ENCODE measurements at regions not wholly inside any gene's neighbourhood (a gene's known extent, or its start where the extent isn't known, plus 50 kb on each side); places are given as distances from the start of the nearest gene placed in this dataset.

GRCh38 chr4:11151500-11151899 lies 277.2 kb downstream of the HS3ST1 start:
- Histone ChIP-seq H4K91ac (ENCODE audit: low read depth, low read length) (no peak overlapping the region), H3K27me3 (ENCODE audit: insufficient read depth, low read length) (no peaks in the 10 kb centered on the region), H2AK5ac (ENCODE audit: low read length) (no peak overlapping the region), H2BK12ac (ENCODE audit: low read length) (no peak overlapping the region), H3K9ac (ENCODE audit: low read length) (no peak overlapping the region), H2BK120ac (ENCODE audit: insufficient read depth, low read length, poor library complexity) (no peak overlapping the region), H3K4me2 (ENCODE audit: low read length) (no peak overlapping the region), H3K36me3 (ENCODE audit: control insufficient read depth in 1 of 2, insufficient read depth in 2 of 2, low read length in 2 of 2) (no peaks in the 10 kb centered on the region), H3K9me3 (ENCODE audit: insufficient read depth, low read depth, low read length) (no peaks in the 10 kb centered on the region), H3K4me3 (ENCODE audit: low read depth, low read length) (no peak overlapping the region), H3K18ac (ENCODE audit: low read length) (no peak overlapping the region), H3K79me1 (ENCODE audit: low read length) (no peaks in the 10 kb centered on the region), H4K12ac (ENCODE audit: low read depth, low read length) (no peak overlapping the region), H3K14ac (ENCODE audit: low read length) (no peak overlapping the region), H3K23ac (ENCODE audit: low read length) (no peak overlapping the region), H2BK5ac (ENCODE audit: low read depth, low read length, poor library complexity) (no peak overlapping the region), H3K4ac (ENCODE audit: low read depth, low read length) (no peak overlapping the region), H4K8ac (ENCODE audit: low read depth, low read length) (no peak overlapping the region), H2AFZ (ENCODE audit: insufficient read depth, low read length, poor library complexity) (no peak overlapping the region), H3K79me2 (ENCODE audit: control insufficient read depth, insufficient read depth, low read length, poor library complexity) (no peaks in the 10 kb centered on the region), H3K27ac (ENCODE audit: low read depth, low read length) (no peak overlapping the region), H3K4me1 (ENCODE audit: control insufficient read depth in 1 of 2, insufficient read depth in 2 of 2, low read length in 2 of 2) (peaks cover 0 to 2% of the 10 kb centered on the region in 2 experiments)
- WGBS (ENCODE audit: extremely low coverage, insufficient coverage, insufficient read length), result no CpG with 5 or more reads among the region's 5 CpGs
- no peak for DNase-seq

- no peaks in the 10 kb centered on the region for H3K79me2 ChIP-seq (ENCODE audit: control insufficient read depth, insufficient read depth, low read length, poor library complexity)
- no peak overlapping the region for H2AK5ac ChIP-seq (ENCODE audit: low read length)
- no peak overlapping the region for H2AFZ ChIP-seq (ENCODE audit: insufficient read depth, low read length, poor library complexity)
- no peak overlapping the region for H4K91ac ChIP-seq (ENCODE audit: low read depth, low read length)
- H3K79me1 ChIP-seq (ENCODE audit: low read length), result no peaks in the 10 kb centered on the region
- no peak overlapping the region for H3K23ac ChIP-seq (ENCODE audit: low read length)
- no peaks in the 10 kb centered on the region for H3K36me3 ChIP-seq (ENCODE audit: control insufficient read depth in 1 of 2, insufficient read depth in 2 of 2, low read length in 2 of 2)
- WGBS (ENCODE audit: extremely low coverage, insufficient coverage, insufficient read length), result no CpG with 5 or more reads among the region's 4 CpGs
- no peak overlapping the region for H2BK5ac ChIP-seq (ENCODE audit: low read depth, low read length, poor library complexity)
- H3K27ac ChIP-seq (ENCODE audit: low read depth, low read length), result no peak overlapping the region
- H3K4me2 ChIP-seq (ENCODE audit: low read length), result no peak overlapping the region
- H3K4me1 ChIP-seq (ENCODE audit: control insufficient read depth in 1 of 2, insufficient read depth in 2 of 2, low read length in 2 of 2), result peaks cover 0 to 2% of the 10 kb centered on the region in 2 experiments
- no peak overlapping the region for H3K4ac ChIP-seq (ENCODE audit: low read depth, low read length)
- H4K12ac ChIP-seq (ENCODE audit: low read depth, low read length), result no peak overlapping the region
- H4K8ac ChIP-seq (ENCODE audit: low read depth, low read length), result no peak overlapping the region
- H2BK120ac ChIP-seq (ENCODE audit: insufficient read depth, low read length, poor library complexity), result no peak overlapping the region
- no peak overlapping the region for H3K4me3 ChIP-seq (ENCODE audit: low read depth, low read length)
- no peak for DNase-seq
- no peak overlapping the region for H3K14ac ChIP-seq (ENCODE audit: low read length)
- H3K9me3 ChIP-seq (ENCODE audit: insufficient read depth, low read depth, low read length), result no peaks in the 10 kb centered on the region
- no peak overlapping the region for H2BK12ac ChIP-seq (ENCODE audit: low read length)
- H3K18ac ChIP-seq (ENCODE audit: low read length), result no peak overlapping the region
- H3K9ac ChIP-seq (ENCODE audit: low read length), result no peak overlapping the region
- no peaks in the 10 kb centered on the region for H3K27me3 ChIP-seq (ENCODE audit: insufficient read depth, low read length)
Observed at GRCh38 chr4:11149612-11150259, 279.0 kb downstream of the HS3ST1 start.

GRCh38 chr4:11139871-11140270 lies 288.8 kb downstream of the HS3ST1 start:
- Histone ChIP-seq H2BK120ac (ENCODE audit: insufficient read depth, low read length, poor library complexity) (no peak overlapping the region), H3K9ac (ENCODE audit: low read length) (no peak overlapping the region), H3K4me2 (ENCODE audit: low read length) (no peak overlapping the region), H3K79me1 (ENCODE audit: low read length) (no peaks in the 10 kb centered on the region), H3K4ac (ENCODE audit: low read depth, low read length) (no peak overlapping the region), H3K18ac (ENCODE audit: low read length) (no peak overlapping the region), H3K36me3 (ENCODE audit: control insufficient read depth in 1 of 2, insufficient read depth in 2 of 2, low read length in 2 of 2) (no peaks in the 10 kb centered on the region), H3K4me3 (ENCODE audit: low read depth, low read length) (no peak overlapping the region), H2BK12ac (ENCODE audit: low read length) (no peak overlapping the region), H2AK5ac (ENCODE audit: low read length) (no peak overlapping the region), H3K14ac (ENCODE audit: low read length) (no peak overlapping the region), H3K9me3 (ENCODE audit: insufficient read depth, low read depth, low read length) (no peaks in the 10 kb centered on the region), H3K27me3 (ENCODE audit: insufficient read depth, low read length) (no peaks in the 10 kb centered on the region), H3K23ac (ENCODE audit: low read length) (no peak overlapping the region), H3K79me2 (ENCODE audit: control insufficient read depth, insufficient read depth, low read length, poor library complexity) (no peaks in the 10 kb centered on the region), H4K91ac (ENCODE audit: low read depth, low read length) (no peak overlapping the region), H3K4me1 (ENCODE audit: control insufficient read depth in 1 of 2, insufficient read depth in 2 of 2, low read length in 2 of 2) (no peaks in the 10 kb centered on the region), H2AFZ (ENCODE audit: insufficient read depth, low read length, poor library complexity) (no peak overlapping the region), H3K27ac (ENCODE audit: low read depth, low read length) (no peak overlapping the region), H4K8ac (ENCODE audit: low read depth, low read length) (no peak overlapping the region), H4K12ac (ENCODE audit: low read depth, low read length) (no peak overlapping the region), H2BK5ac (ENCODE audit: low read depth, low read length, poor library complexity) (no peak overlapping the region)
- no peak for DNase-seq
- no CpG with 5 or more reads among the region's 1 CpG for WGBS (ENCODE audit: extremely low coverage, insufficient coverage, insufficient read length)

GRCh38 chr4:11138964-11139363 lies 289.7 kb downstream of the HS3ST1 start:
- Histone ChIP-seq H3K27me3 (ENCODE audit: insufficient read depth, low read length) (no peaks in the 10 kb centered on the region), H3K79me1 (ENCODE audit: low read length) (no peaks in the 10 kb centered on the region), H2AFZ (ENCODE audit: insufficient read depth, low read length, poor library complexity) (no peak overlapping the region), H3K4me2 (ENCODE audit: low read length) (no peak overlapping the region), H2AK5ac (ENCODE audit: low read length) (no peak overlapping the region), H3K79me2 (ENCODE audit: control insufficient read depth, insufficient read depth, low read length, poor library complexity) (no peaks in the 10 kb centered on the region), H3K4ac (ENCODE audit: low read depth, low read length) (no peak overlapping the region), H4K8ac (ENCODE audit: low read depth, low read length) (no peak overlapping the region), H2BK5ac (ENCODE audit: low read depth, low read length, poor library complexity) (no peak overlapping the region), H3K4me1 (ENCODE audit: control insufficient read depth in 1 of 2, insufficient read depth in 2 of 2, low read length in 2 of 2) (no peaks in the 10 kb centered on the region), H4K91ac (ENCODE audit: low read depth, low read length) (no peak overlapping the region), H2BK12ac (ENCODE audit: low read length) (no peak overlapping the region), H3K36me3 (ENCODE audit: control insufficient read depth in 1 of 2, insufficient read depth in 2 of 2, low read length in 2 of 2) (no peaks in the 10 kb centered on the region), H3K18ac (ENCODE audit: low read length) (no peak overlapping the region), H3K23ac (ENCODE audit: low read length) (no peak overlapping the region), H3K4me3 (ENCODE audit: low read depth, low read length) (no peak overlapping the region), H4K12ac (ENCODE audit: low read depth, low read length) (no peak overlapping the region), H2BK120ac (ENCODE audit: insufficient read depth, low read length, poor library complexity) (no peak overlapping the region), H3K9ac (ENCODE audit: low read length) (no peak overlapping the region), H3K14ac (ENCODE audit: low read length) (no peak overlapping the region), H3K9me3 (ENCODE audit: insufficient read depth, low read depth, low read length) (no peaks in the 10 kb centered on the region), H3K27ac (ENCODE audit: low read depth, low read length) (no peak overlapping the region)
- WGBS (ENCODE audit: extremely low coverage, insufficient coverage, insufficient read length), result no CpG with 5 or more reads among the region's 1 CpG
- DNase-seq, result no peak
